ENCODE measurements at regions not wholly inside any gene's neighbourhood (a gene's known extent, or its start where the extent isn't known, plus 50 kb on each side); places are given as distances from the start of the nearest gene placed in this dataset.

GRCh38 chr7:15977663-15978062 is 291.2 kb upstream of the MEOX2 start:
- Histone ChIP-seq H3K4me2 (ENCODE audit: insufficient read depth, low read length) (no peak overlapping the region), H3K4me3 (no peak overlapping the region), H3K79me2 (ENCODE audit: control insufficient read depth, insufficient read depth, low read length) (no peaks in the 10 kb centered on the region), H3K9me1 (ENCODE audit: control insufficient read depth, insufficient read depth, low read length) (no peaks in the 10 kb centered on the region), H3K9ac (ENCODE audit: insufficient read depth in 1 of 2, low read depth in 2 of 2, low read length in 2 of 2) (no peak overlapping the region), H4K20me1 (replicated peaks; ENCODE audit: control insufficient read depth, insufficient read depth, low read length) (no peaks in the 10 kb centered on the region), H3K27ac (ENCODE audit: extremely low read depth, low read depth, low read length) (no peak overlapping the region), H2AFZ (ENCODE audit: low read depth, low read length) (no peak overlapping the region), H3K27me3 (ENCODE audit: control insufficient read depth in 2 of 2, insufficient read depth in 2 of 2, low read length in 2 of 2) (no peaks in the 10 kb centered on the region), H3K4me1 (replicated peaks in 1 of 2; ENCODE audit: control insufficient read depth in 2 of 2, insufficient read depth in 2 of 2, low read length in 2 of 2) (no peaks in the 10 kb centered on the region), H3K36me3 (ENCODE audit: control insufficient read depth, insufficient read depth, low read length) (no peaks in the 10 kb centered on the region), H3K9me3 (replicated peaks; ENCODE audit: control insufficient read depth, insufficient read depth, low read depth, low read length) (no peaks in the 10 kb centered on the region)
- WGBS (ENCODE audit: insufficient coverage, low coverage, missing lambda C conversion rate), result 5% methylated on average over 3 of the region's 3 CpGs
- FAIRE-seq (no peak), ATAC-seq (no peak), DNase-seq (ENCODE audit: extremely low read depth in 1 of 4, low spot score in 3 of 4) (no peak)
- no TSS peak for BruUV-seq (replicated peaks)
- in situ Hi-C loops (cut with MboI), result no loop called here
- ChIA-PET CTCF (ENCODE audit: low intra/inter-chr PET ratio) (no interaction called here), POLR2A (no interaction called here)
- TF ChIP-seq MCM5 (IDR thresholded peaks at IDR 0.05; ENCODE audit: low read depth), result no peak
- no peak for TF ChIP-seq ZNF395 (CRISPR knock-in tag; IDR thresholded peaks at IDR 0.05)
- no peak for TF ChIP-seq KLF6 (CRISPR knock-in tag; IDR thresholded peaks at IDR 0.05; ENCODE audit: borderline replicate concordance)
- no peak for TF ChIP-seq RUNX1 (IDR thresholded peaks at IDR 0.05; ENCODE audit: low read depth)
- no peak for TF ChIP-seq CTCF (IDR thresholded peaks at IDR 0.05 in 2 of 3, conservative IDR thresholded peaks at IDR 0.05 in 1 of 3; ENCODE audit: insufficient read depth in 2 of 3, low read depth in 1 of 3, low read length in 3 of 3)
- TF ChIP-seq NR3C1 (CRISPR knock-in tag; IDR thresholded peaks at IDR 0.05), result no peak
- no peak for TF ChIP-seq ZNF408 (CRISPR knock-in tag; IDR thresholded peaks at IDR 0.05; ENCODE audit: low read depth)
- no peak for TF ChIP-seq ZNF57 (CRISPR knock-in tag; IDR thresholded peaks at IDR 0.05)
- TF ChIP-seq TEAD1 (CRISPR knock-in tag; IDR thresholded peaks at IDR 0.05), result no peak
- TF ChIP-seq RBM14 (IDR thresholded peaks at IDR 0.05; ENCODE audit: borderline replicate concordance, insufficient read depth, low read depth, low read length), result no peak
- no peak for TF ChIP-seq KDM1A (IDR thresholded peaks at IDR 0.05)
- TF ChIP-seq ZC3H11A (IDR thresholded peaks at IDR 0.05; ENCODE audit: low read depth, low read length), result no peak
- no peak for TF ChIP-seq SREBF1 (IDR thresholded peaks at IDR 0.05; ENCODE audit: borderline replicate concordance, low read depth, low read length)
- TF ChIP-seq STAT5A (IDR thresholded peaks at IDR 0.05; ENCODE audit: borderline replicate concordance, low read length), result no peak
- intact Hi-C loops (cut with micrococcal nuclease), result no loop called here
